LNCaP clone FGC (cell line): ENCODE measurements at regions not wholly inside any gene's neighbourhood (a gene's known extent, or its start where the extent isn't known, plus 50 kb on each side); places are given as distances from the start of the nearest gene placed in this dataset.

Experiments used
- DNase-seq: peaks from one replicate; pipeline ENCODE4 v3.0.0-alpha.2; 2011; ENCODE audit warnings: low read depth
- H3K4me3 ChIP-seq: 2 replicates; pipeline ENCODE4 v1.5.1; 2011; ENCODE audit warnings: mild to moderate bottlenecking, low read depth, low read length, control low read depth
- TF ChIP-seq, protein P1 (sequence below): IDR thresholded peaks from 2 replicates; pipeline ENCODE4 v1.5.1; 2012; ENCODE audit warnings: mild to moderate bottlenecking; ENCODE audit not compliant: control insufficient read depth, insufficient read depth; ENCODE audit errors: extremely low read depth

DNA sequence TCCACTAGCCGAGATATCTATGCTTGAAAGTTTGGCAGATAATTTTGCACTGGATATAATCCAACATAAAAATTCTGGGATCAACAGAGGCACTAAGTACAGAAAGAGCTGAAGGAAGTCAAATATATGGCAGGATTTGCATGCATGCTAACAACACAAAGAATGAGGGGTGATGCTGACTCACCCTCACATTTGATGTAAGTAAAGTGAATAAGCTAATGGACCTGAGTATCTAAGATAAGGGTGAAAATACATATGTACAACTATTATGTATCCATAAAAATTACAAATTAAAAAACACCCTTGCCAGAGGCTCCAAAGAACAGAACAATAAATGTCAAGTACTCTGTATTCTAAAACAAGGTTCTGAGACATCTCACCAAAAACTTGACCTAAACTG lies 63.8 kb upstream of the PRDX4 start:
- H3K4me3 ChIP-seq = no peak overlapping the region
- TF ChIP-seq, protein P1, sequence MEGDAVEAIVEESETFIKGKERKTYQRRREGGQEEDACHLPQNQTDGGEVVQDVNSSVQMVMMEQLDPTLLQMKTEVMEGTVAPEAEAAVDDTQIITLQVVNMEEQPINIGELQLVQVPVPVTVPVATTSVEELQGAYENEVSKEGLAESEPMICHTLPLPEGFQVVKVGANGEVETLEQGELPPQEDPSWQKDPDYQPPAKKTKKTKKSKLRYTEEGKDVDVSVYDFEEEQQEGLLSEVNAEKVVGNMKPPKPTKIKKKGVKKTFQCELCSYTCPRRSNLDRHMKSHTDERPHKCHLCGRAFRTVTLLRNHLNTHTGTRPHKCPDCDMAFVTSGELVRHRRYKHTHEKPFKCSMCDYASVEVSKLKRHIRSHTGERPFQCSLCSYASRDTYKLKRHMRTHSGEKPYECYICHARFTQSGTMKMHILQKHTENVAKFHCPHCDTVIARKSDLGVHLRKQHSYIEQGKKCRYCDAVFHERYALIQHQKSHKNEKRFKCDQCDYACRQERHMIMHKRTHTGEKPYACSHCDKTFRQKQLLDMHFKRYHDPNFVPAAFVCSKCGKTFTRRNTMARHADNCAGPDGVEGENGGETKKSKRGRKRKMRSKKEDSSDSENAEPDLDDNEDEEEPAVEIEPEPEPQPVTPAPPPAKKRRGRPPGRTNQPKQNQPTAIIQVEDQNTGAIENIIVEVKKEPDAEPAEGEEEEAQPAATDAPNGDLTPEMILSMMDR = no peak
- no peak for DNase-seq

DNA sequence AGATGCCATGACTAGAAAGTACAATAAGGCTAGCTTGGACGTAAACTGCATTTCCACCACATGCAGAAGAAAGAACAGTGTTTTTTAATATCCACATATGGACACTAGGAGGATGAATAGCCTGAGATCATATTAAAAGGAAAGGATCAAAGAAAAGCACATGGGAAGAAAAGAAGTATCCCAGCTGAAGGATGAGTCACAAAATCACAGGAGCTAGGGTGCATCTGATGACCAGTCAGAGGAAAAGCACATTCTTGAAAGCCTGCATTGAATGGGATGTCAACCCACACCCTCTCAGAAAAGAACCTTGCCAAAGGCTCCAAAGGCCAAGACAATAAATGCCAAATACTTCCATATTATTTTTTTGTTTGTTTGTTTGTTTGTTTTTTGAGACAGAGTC lies 56.8 kb upstream of the PRDX4 start:
- no peak for DNase-seq
- TF ChIP-seq, protein P1 = no peak
- H3K4me3 ChIP-seq = no peak overlapping the region

DNA sequence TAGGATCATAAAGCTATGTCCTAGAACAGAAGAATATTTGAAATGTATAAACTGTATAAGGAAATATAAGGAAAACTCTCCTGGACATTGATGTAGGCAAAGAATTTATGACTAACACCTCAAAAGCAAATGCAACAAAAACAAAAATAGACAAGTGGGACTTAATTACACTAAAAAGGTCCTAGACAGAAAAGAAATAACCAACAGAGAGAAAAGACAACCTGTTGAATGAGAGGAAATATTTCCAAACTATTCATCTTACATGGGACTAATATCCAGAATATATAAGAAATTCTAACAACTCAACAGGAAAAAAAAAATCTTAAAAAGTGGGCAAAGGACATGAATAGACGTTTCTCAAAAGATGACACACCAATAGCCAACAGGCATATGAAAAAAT lies 54.4 kb upstream of the PRDX4 start:
- no peak overlapping the region for H3K4me3 ChIP-seq
- TF ChIP-seq, protein P1 = no peak
- no peak for DNase-seq

DNA sequence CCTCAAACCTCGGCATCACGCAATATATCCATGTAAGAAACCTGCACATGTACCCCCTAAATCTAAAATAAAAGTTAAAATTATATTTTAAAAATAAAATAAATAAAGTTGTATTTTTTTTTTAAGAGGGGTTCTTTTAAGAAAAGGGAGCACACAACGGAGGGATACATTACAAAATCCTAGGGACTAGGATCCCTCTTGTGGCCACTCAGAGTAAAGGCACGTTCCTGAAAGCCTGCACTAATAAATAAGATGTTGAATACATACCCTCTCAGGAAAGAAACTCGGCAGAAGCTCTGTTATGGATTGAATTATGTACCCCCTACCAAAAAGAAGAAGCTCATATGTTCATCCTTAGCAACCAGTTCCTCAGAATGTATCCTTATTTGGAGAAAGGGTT lies 50.9 kb upstream of the PRDX4 start:
- no peak for DNase-seq
- TF ChIP-seq, protein P1 = peak; percentile 39
- no peak overlapping the region for H3K4me3 ChIP-seq
